GM12873 (cell line): ENCODE measurements at regions not wholly inside any gene's neighbourhood (a gene's known extent, or its start where the extent isn't known, plus 50 kb on each side); places are given as distances from the start of the nearest gene placed in this dataset.

Experiments used
- CTCF ChIP-seq: IDR thresholded peaks from 2 replicates; pipeline ENCODE4 v1.5.1; 2012; ENCODE audit warnings: low read depth, mild to moderate bottlenecking, moderate library complexity, low read length, control low read depth; ENCODE audit not compliant: insufficient read depth; ENCODE audit errors: missing control alignments

GRCh38 chr3:132237652-132238032 lies 79.6 kb upstream of the ACP3 start:
- TF ChIP-seq CTCF: no peak

- TF ChIP-seq CTCF: no peak
These were observed 77.6 kb upstream of the ACP3 start for GRCh38 chr3:132239587-132239986.

- no peak for TF ChIP-seq CTCF
These were observed 75.3 kb upstream of the ACP3 start for GRCh38 chr3:132241776-132242514.

GRCh38 chr3:132242790-132243189 lies 74.4 kb upstream of the ACP3 start:
- TF ChIP-seq CTCF: no peak

- no peak for TF ChIP-seq CTCF
These were observed 71.6 kb upstream of the ACP3 start for GRCh38 chr3:132245552-132246142.

GRCh38 chr3:132246212-132246611 lies 71.0 kb upstream of the ACP3 start:
- TF ChIP-seq CTCF: no peak

GRCh38 chr3:132247211-132247610 lies 70.0 kb upstream of the ACP3 start:
- no peak for TF ChIP-seq CTCF
